IMR-90 (cell line): ENCODE measurements at regions not wholly inside any gene's neighbourhood (a gene's known extent, or its start where the extent isn't known, plus 50 kb on each side); places are given as distances from the start of the nearest gene placed in this dataset.

Source experiments
- ATAC-seq: fragments of 200-7000 bp; cut with Tn5 transposase; 2 replicates; pipeline ENCODE4 v1.9.1; 2020; ENCODE audit warnings: low read depth, mild to moderate bottlenecking, moderate library complexity
- BruUV-seq: library from RNA; stranded (reverse); fragments of 400-500 nt; replicated peaks from 2 replicates; lab custom pipeline; 2021; lab: Mats Ljungman, UMichigan
- CTCF ChIA-PET: fragments of 300-600 bp; formaldehyde crosslinking; extraction: SDS; loops from one replicate; lab custom pipeline; 2021; ENCODE audit warnings: antibody characterized with exemption; lab: Yijun Ruan, JAX
- POLR2A ChIA-PET: fragments of 300-600 bp; sonication (Branson Sonifier 250); formaldehyde crosslinking; loops from one replicate; lab custom pipeline; 2022; ENCODE audit warnings: antibody characterized with exemption; ENCODE audit not compliant: unreplicated experiment; lab: Charles Lee
- DNase-seq: peaks from one replicate; pipeline ENCODE4 v3.0.0; 2013
- H2AFZ ChIP-seq: replicated peaks from 2 replicates; pipeline ENCODE3; 2013; ENCODE audit warnings: low read length, mild to moderate bottlenecking; ENCODE audit not compliant: poor library complexity
- H2AK5ac ChIP-seq: 2 replicates; pipeline ENCODE4 v1.6.1; 2013; ENCODE audit warnings: low read depth, low read length, inconsistent platforms
- H2AK9ac ChIP-seq: replicated peaks from 2 replicates; pipeline ENCODE3; 2013; ENCODE audit warnings: mild to moderate bottlenecking, low read depth, low read length, moderate library complexity; ENCODE audit not compliant: poor library complexity
- H2BK120ac ChIP-seq: 2 replicates; pipeline ENCODE4 v1.6.1; 2013; ENCODE audit warnings: low read depth, low read length, inconsistent platforms
- H2BK15ac ChIP-seq: 3 replicates; pipeline ENCODE4 v1.6.1; 2013; ENCODE audit warnings: low read depth, low read length, inconsistent platforms
- H2BK20ac ChIP-seq: 2 replicates; pipeline ENCODE4 v1.6.1; 2013; ENCODE audit warnings: low read depth, mild to moderate bottlenecking, inconsistent platforms, low read length, moderate library complexity
- H2BK5ac ChIP-seq: 2 replicates; pipeline ENCODE4 v1.6.1; 2013; ENCODE audit warnings: mild to moderate bottlenecking, low read depth, low read length, inconsistent platforms; ENCODE audit not compliant: poor library complexity, severe bottlenecking
- H3K14ac ChIP-seq: replicated peaks from 2 replicates; pipeline ENCODE4 v1.6.1; 2013; ENCODE audit warnings: low read depth, low read length, inconsistent platforms
- H3K18ac ChIP-seq: 2 replicates; pipeline ENCODE4 v1.6.1; 2013; ENCODE audit warnings: low read depth, low read length, control low read depth
- H3K23ac ChIP-seq: 2 replicates; pipeline ENCODE4 v1.6.1; 2013; ENCODE audit warnings: low read depth, low read length, inconsistent platforms
- H3K27ac ChIP-seq: 2 replicates; pipeline ENCODE4 v1.5.1; 2013; ENCODE audit warnings: mild to moderate bottlenecking, control low read depth, low read length; ENCODE audit not compliant: insufficient read depth
- H3K27me3 ChIP-seq: 2 replicates; pipeline ENCODE4 v1.6.1; 2013; ENCODE audit warnings: low read length; ENCODE audit not compliant: control insufficient read depth, insufficient read depth
- H3K36me3 ChIP-seq: 2 replicates; pipeline ENCODE4 v1.6.1; 2013; ENCODE audit warnings: low read length, mixed read lengths; ENCODE audit not compliant: control insufficient read depth, insufficient read depth
- H3K4ac ChIP-seq: 2 replicates; pipeline ENCODE4 v1.6.1; 2013; ENCODE audit warnings: low read depth, low read length, inconsistent platforms
- H3K4me1 ChIP-seq: 2 replicates; pipeline ENCODE4 v1.6.1; 2013; ENCODE audit warnings: low read length, mixed read lengths; ENCODE audit not compliant: control insufficient read depth, insufficient read depth
- H3K4me2 ChIP-seq: 2 replicates; pipeline ENCODE4 v1.6.1; 2013; ENCODE audit warnings: low read depth, mild to moderate bottlenecking, control low read depth, low read length, moderate library complexity
- H3K4me3 ChIP-seq: 2 replicates; pipeline ENCODE4 v1.5.1; 2013; ENCODE audit warnings: low read depth, mild to moderate bottlenecking, control low read depth, low read length, moderate library complexity; ENCODE audit not compliant: insufficient read depth
- H3K56ac ChIP-seq: 2 replicates; pipeline ENCODE4 v1.6.1; 2013; ENCODE audit warnings: low read length, inconsistent platforms; ENCODE audit not compliant: insufficient read depth; ENCODE audit errors: extremely low read depth
- H3K79me1 ChIP-seq, 2 experiments: 2 replicates each; pipeline ENCODE4 v1.6.1; 2013; ENCODE audit warnings: low read length in 2 of 2, inconsistent platforms in 1 of 2, low read depth in 1 of 2
- H3K9ac ChIP-seq: 2 replicates; pipeline ENCODE4 v1.6.1; 2013; ENCODE audit warnings: low read depth, low read length, control low read depth
- H3K9me1 ChIP-seq: 2 replicates; pipeline ENCODE4 v1.6.1; 2013; ENCODE audit warnings: low read length, inconsistent platforms; ENCODE audit not compliant: insufficient read depth
- H3K9me3 ChIP-seq: 2 replicates; pipeline ENCODE4 v1.6.1; 2013; ENCODE audit warnings: low read length; ENCODE audit not compliant: control insufficient read depth, insufficient read depth
- H4K20me1 ChIP-seq: 2 replicates; pipeline ENCODE4 v1.6.1; 2013; ENCODE audit warnings: low read length, inconsistent platforms; ENCODE audit not compliant: insufficient read depth
- H4K5ac ChIP-seq: 2 replicates; pipeline ENCODE4 v1.6.1; 2013; ENCODE audit warnings: mild to moderate bottlenecking, low read depth, low read length, control low read depth
- H4K8ac ChIP-seq, 2 experiments: 2 replicates each; pipeline ENCODE4 v1.6.1; 2013; ENCODE audit warnings: low read depth in 2 of 2, low read length in 2 of 2, control low read depth in 1 of 2, inconsistent platforms in 1 of 2
- H4K91ac ChIP-seq: 2 replicates; pipeline ENCODE4 v1.6.1; 2013; ENCODE audit warnings: low read depth, low read length, inconsistent platforms; ENCODE audit not compliant: insufficient read depth
- BHLHE40 ChIP-seq: fragments of 150-350 bp; IDR thresholded peaks from 2 replicates; pipeline ENCODE4 v1.6.1; 2016; ENCODE audit warnings: mild to moderate bottlenecking, low read depth, low read length
- CEBPB ChIP-seq: IDR thresholded peaks from 2 replicates; pipeline ENCODE4 v1.6.1; 2012; ENCODE audit warnings: low read depth, low read length, improper control_type of control experiment
- CHD1 ChIP-seq: IDR thresholded peaks from 2 replicates; pipeline ENCODE4 v1.6.1; 2012; ENCODE audit warnings: low read depth, low read length, improper control_type of control experiment
- FOS ChIP-seq: fragments of 150-350 bp; IDR thresholded peaks from 2 replicates; pipeline ENCODE4 v1.6.1; 2016; ENCODE audit warnings: low read depth, low read length
- MAFK ChIP-seq: IDR thresholded peaks from 2 replicates; pipeline ENCODE4 v1.6.1; 2012; ENCODE audit warnings: low read depth, low read length, improper control_type of control experiment
- MAZ ChIP-seq: IDR thresholded peaks from 2 replicates; pipeline ENCODE4 v1.6.1; 2012; ENCODE audit warnings: low read depth, mild to moderate bottlenecking, low read length, improper control_type of control experiment, moderate library complexity, borderline replicate concordance
- MXI1 ChIP-seq: IDR thresholded peaks from 2 replicates; pipeline ENCODE4 v1.6.1; 2012; ENCODE audit warnings: low read depth, mild to moderate bottlenecking, low read length, moderate library complexity, borderline replicate concordance
- NFE2L2 ChIP-seq: fragments of 150-350 bp; IDR thresholded peaks from 2 replicates; pipeline ENCODE4 v1.6.1; 2016; ENCODE audit warnings: low read depth, mild to moderate bottlenecking, low read length
- POLR2A ChIP-seq: IDR thresholded peaks from 2 replicates; pipeline ENCODE4 v1.6.1; 2012; ENCODE audit warnings: mild to moderate bottlenecking, low read depth, low read length
- RAD21 ChIP-seq: IDR thresholded peaks from 2 replicates; pipeline ENCODE4 v1.6.1; 2012; ENCODE audit warnings: low read length, improper control_type of control experiment
- RCOR1 ChIP-seq: IDR thresholded peaks from 2 replicates; pipeline ENCODE4 v1.6.1; 2012; ENCODE audit warnings: mild to moderate bottlenecking, low read length, improper control_type of control experiment; ENCODE audit not compliant: insufficient replicate concordance
- RFX5 ChIP-seq: IDR thresholded peaks from 2 replicates; pipeline ENCODE4 v1.8.0; 2012; ENCODE audit warnings: low read depth, mild to moderate bottlenecking, low read length, moderate library complexity
- SMC3 ChIP-seq: fragments of 150-350 bp; IDR thresholded peaks from 2 replicates; pipeline ENCODE4 v1.6.1; 2016; ENCODE audit warnings: low read depth, mild to moderate bottlenecking, antibody characterized with exemption, low read length, moderate library complexity
- WGBS, 2 experiments: methylation state at CpG; one replicate each; pipeline versions ENCODE4 v1.1.5 to v1.1.7; 2013; ENCODE audit warnings: missing lambda C conversion rate in 2 of 2; ENCODE audit not compliant: insufficient read length in 1 of 2; ENCODE audit errors: extremely low coverage in 2 of 2; 5-methylcytosine and 5-hydroxymethylcytosine counted together
- dilution Hi-C: fragments of 300-500 bp; cut with HindIII; formaldehyde crosslinking; loops from one replicate; pipeline ENCODE4 v1.14.3; 2018; ENCODE audit warnings: low sequenced_read_pairs; ENCODE audit not compliant: unreplicated experiment
- in situ Hi-C: fragments of 300-500 bp; cut with MboI; formaldehyde crosslinking; loops from 3 replicates; pipeline ENCODE4 v1.14.3; 2019; ENCODE audit warnings: low sequenced_read_pairs, inconsistent platforms, mixed read lengths
- intact Hi-C: fragments of 100-400 bp; cut with micrococcal nuclease; formaldehyde crosslinking; loops from 2 replicates; pipeline ENCODE4 v1.10.0; 2022
- TF ChIP-seq, protein P1 (sequence below): conservative IDR thresholded peaks from 2 replicates; pipeline ENCODE4 v1.5.1; 2012; ENCODE audit warnings: mild to moderate bottlenecking, low read depth, low read length, improper control_type of control experiment
- TF ChIP-seq, protein P2 (sequence below): fragments of 150-350 bp; IDR thresholded peaks from 2 replicates; pipeline ENCODE4 v1.6.1; 2016; ENCODE audit warnings: low read depth, mild to moderate bottlenecking, low read length, moderate library complexity, borderline replicate concordance
- TF ChIP-seq, protein P3 (sequence below): fragments of 150-350 bp; IDR thresholded peaks from 2 replicates; pipeline ENCODE4 v1.6.1; 2017; ENCODE audit warnings: mild to moderate bottlenecking, antibody characterized with exemption, low read length, low read depth

GRCh38 chr13:67726979-67727378, 496.8 kb upstream of the PCDH9 start:
- H3K79me1 ChIP-seq: no peaks in the 10 kb centered on the region
- TF ChIP-seq SMC3 (no peak), FOS (no peak), NFE2L2 (no peak), POLR2A (no peak), BHLHE40 (no peak), MAZ (no peak), RAD21 (no peak), MXI1 (no peak), CHD1 (no peak), RCOR1 (no peak), MAFK (no peak), RFX5 (no peak), CEBPB (no peak)
- TF ChIP-seq, protein P1, sequence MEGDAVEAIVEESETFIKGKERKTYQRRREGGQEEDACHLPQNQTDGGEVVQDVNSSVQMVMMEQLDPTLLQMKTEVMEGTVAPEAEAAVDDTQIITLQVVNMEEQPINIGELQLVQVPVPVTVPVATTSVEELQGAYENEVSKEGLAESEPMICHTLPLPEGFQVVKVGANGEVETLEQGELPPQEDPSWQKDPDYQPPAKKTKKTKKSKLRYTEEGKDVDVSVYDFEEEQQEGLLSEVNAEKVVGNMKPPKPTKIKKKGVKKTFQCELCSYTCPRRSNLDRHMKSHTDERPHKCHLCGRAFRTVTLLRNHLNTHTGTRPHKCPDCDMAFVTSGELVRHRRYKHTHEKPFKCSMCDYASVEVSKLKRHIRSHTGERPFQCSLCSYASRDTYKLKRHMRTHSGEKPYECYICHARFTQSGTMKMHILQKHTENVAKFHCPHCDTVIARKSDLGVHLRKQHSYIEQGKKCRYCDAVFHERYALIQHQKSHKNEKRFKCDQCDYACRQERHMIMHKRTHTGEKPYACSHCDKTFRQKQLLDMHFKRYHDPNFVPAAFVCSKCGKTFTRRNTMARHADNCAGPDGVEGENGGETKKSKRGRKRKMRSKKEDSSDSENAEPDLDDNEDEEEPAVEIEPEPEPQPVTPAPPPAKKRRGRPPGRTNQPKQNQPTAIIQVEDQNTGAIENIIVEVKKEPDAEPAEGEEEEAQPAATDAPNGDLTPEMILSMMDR: no peak
- TF ChIP-seq, protein P2, sequence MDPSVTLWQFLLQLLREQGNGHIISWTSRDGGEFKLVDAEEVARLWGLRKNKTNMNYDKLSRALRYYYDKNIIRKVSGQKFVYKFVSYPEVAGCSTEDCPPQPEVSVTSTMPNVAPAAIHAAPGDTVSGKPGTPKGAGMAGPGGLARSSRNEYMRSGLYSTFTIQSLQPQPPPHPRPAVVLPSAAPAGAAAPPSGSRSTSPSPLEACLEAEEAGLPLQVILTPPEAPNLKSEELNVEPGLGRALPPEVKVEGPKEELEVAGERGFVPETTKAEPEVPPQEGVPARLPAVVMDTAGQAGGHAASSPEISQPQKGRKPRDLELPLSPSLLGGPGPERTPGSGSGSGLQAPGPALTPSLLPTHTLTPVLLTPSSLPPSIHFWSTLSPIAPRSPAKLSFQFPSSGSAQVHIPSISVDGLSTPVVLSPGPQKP: no peak
- TF ChIP-seq, protein P3, sequence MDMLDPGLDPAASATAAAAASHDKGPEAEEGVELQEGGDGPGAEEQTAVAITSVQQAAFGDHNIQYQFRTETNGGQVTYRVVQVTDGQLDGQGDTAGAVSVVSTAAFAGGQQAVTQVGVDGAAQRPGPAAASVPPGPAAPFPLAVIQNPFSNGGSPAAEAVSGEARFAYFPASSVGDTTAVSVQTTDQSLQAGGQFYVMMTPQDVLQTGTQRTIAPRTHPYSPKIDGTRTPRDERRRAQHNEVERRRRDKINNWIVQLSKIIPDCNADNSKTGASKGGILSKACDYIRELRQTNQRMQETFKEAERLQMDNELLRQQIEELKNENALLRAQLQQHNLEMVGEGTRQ: no peak
- no peak overlapping the region for H3K23ac ChIP-seq
- H2BK15ac ChIP-seq: no peak overlapping the region
- H4K8ac ChIP-seq: no peak overlapping the region
- H2AK5ac ChIP-seq: no peak overlapping the region
- BruUV-seq: no TSS peak
- dilution Hi-C loops: no loop called here
- intact Hi-C loops: no loop called here
- no peak overlapping the region for H2BK20ac ChIP-seq
- ChIA-PET CTCF (no interaction called here), POLR2A (no interaction called here)
- no CpG with 5 or more reads among the region's 3 CpGs for WGBS, 2 experiments
- H3K4me1 ChIP-seq: no peaks in the 10 kb centered on the region
- H4K5ac ChIP-seq: no peak overlapping the region
- no peaks in the 10 kb centered on the region for H4K20me1 ChIP-seq
- in situ Hi-C loops: no loop called here
- H3K27ac ChIP-seq: no peak overlapping the region
- H3K9me3 ChIP-seq: peaks cover 4% of the 10 kb centered on the region; the same call in 1 of the 2 replicates
- no peak overlapping the region for H2AK9ac ChIP-seq
- no peak for ATAC-seq
- no peak overlapping the region for H2BK120ac ChIP-seq
- no peak overlapping the region for H2AFZ ChIP-seq
- no peak overlapping the region for H2BK5ac ChIP-seq
- H3K4ac ChIP-seq: no peak overlapping the region
- no peak overlapping the region for H3K18ac ChIP-seq
- DNase-seq: no peak
- no peaks in the 10 kb centered on the region for H3K9me1 ChIP-seq
- H3K4me2 ChIP-seq: no peak overlapping the region
- H3K4me3 ChIP-seq: no peak overlapping the region
- no peaks in the 10 kb centered on the region for H3K36me3 ChIP-seq
- H3K56ac ChIP-seq: no peak overlapping the region
- H3K9ac ChIP-seq: no peak overlapping the region
- no peaks in the 10 kb centered on the region for H3K27me3 ChIP-seq
- no peak overlapping the region for H3K14ac ChIP-seq
- no peak overlapping the region for H4K91ac ChIP-seq
